Uterus (tissue), 3 donors: ENCODE measurements at regions not wholly inside any gene's neighbourhood (a gene's known extent, or its start where the extent isn't known, plus 50 kb on each side); places are given as distances from the start of the nearest gene placed in this dataset.

Source experiments
- DNase-seq, 2 donors: peaks; one replicate each; pipeline ENCODE4 v3.0.0-alpha.2; 2019 to 2020
- H3K27ac ChIP-seq, 2 donors: fragments of 200-600 bp; sonication (generic); 1 replicate in 1 of 2; 2 replicates in 1 of 2; pipeline ENCODE4 v1.5.1; 2016 to 2018
- H3K27me3 ChIP-seq, 2 donors: fragments of 200-600 bp; sonication (generic); one replicate each; pipeline ENCODE4 v1.5.1; 2018 to 2019; ENCODE audit warnings: control low read depth in 1 of 2
- H3K36me3 ChIP-seq, 2 donors: fragments of 200-600 bp; sonication (generic); one replicate each; pipeline ENCODE4 v1.5.1; 2019; ENCODE audit warnings: control low read depth in 1 of 2
- H3K4me1 ChIP-seq, 2 donors: fragments of 200-600 bp; sonication (generic); one replicate each; pipeline ENCODE4 v1.5.1; 2018 to 2019; ENCODE audit warnings: control low read depth in 1 of 2
- H3K4me3 ChIP-seq, 2 donors: fragments of 200-600 bp; sonication (generic); 1 replicate in 1 of 2; 2 replicates in 1 of 2; pipeline ENCODE4 v1.5.1; 2018 to 2019; ENCODE audit warnings: mild to moderate bottlenecking in 1 of 2
- H3K9me3 ChIP-seq, 2 donors: fragments of 200-600 bp; sonication (generic); one replicate each; pipeline ENCODE4 v1.5.1; 2019; ENCODE audit warnings: control low read depth in 1 of 2
- CTCF ChIP-seq, 4 experiments: fragments of 200-600 bp in 2 of 4; fragments of 450-650 bp in 2 of 4; sonication (generic) in 2 of 4; IDR thresholded peaks; one replicate each; pipeline ENCODE4 v1.5.1; 2016 to 2019; ENCODE audit warnings: antibody characterized with exemption in 4 of 4, mild to moderate bottlenecking in 2 of 4, moderate library complexity in 1 of 4
- POLR2A ChIP-seq, 2 donors: fragments of 450-650 bp; IDR thresholded peaks; one replicate each; pipeline ENCODE4 v1.6.1; 2016; ENCODE audit warnings: antibody characterized with exemption in 2 of 2, mild to moderate bottlenecking in 1 of 2, moderate library complexity in 1 of 2
- intact Hi-C: fragments of 100-400 bp; cut with DNase I; formaldehyde crosslinking; loops from one replicate; pipeline ENCODE4 v1.15.1; 2023; ENCODE audit warnings: low total_unique reads
- donor health status: DM: yes; HTN: yes; CAD: no.

DNA sequence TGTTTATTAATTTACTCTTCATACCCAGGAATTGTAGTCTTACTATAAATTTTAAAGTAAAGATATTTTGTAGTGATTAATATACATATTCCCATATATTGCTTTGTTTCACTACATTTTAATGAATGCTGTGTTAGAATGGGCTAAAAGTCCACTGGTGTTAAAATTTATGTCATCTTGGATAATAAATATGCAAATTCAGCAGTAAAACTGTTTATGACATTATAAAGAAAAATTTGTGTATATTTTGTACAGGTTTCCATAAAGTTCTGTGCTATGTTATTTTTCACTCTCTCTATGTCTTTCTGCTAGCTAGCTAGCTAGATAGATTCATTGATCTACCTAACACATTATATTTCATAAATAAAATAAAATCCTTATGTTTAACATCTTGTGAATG, 1071.2 kb downstream of the FAT4 start:
- H3K36me3 ChIP-seq = peaks cover 0 to 6% of the 10 kb centered on the region in 2 donors
- intact Hi-C loops = no loop called here
- no peaks in the 10 kb centered on the region for H3K9me3 ChIP-seq
- H3K4me1 ChIP-seq = no peaks in the 10 kb centered on the region
- no peak for DNase-seq
- H3K27ac ChIP-seq = no peak overlapping the region
- H3K4me3 ChIP-seq = no peak overlapping the region
- TF ChIP-seq POLR2A (IDR thresholded peaks at IDR 0.05) (no peak), CTCF (IDR thresholded peaks at IDR 0.05) (no peak)
- H3K27me3 ChIP-seq = no peaks in the 10 kb centered on the region

DNA sequence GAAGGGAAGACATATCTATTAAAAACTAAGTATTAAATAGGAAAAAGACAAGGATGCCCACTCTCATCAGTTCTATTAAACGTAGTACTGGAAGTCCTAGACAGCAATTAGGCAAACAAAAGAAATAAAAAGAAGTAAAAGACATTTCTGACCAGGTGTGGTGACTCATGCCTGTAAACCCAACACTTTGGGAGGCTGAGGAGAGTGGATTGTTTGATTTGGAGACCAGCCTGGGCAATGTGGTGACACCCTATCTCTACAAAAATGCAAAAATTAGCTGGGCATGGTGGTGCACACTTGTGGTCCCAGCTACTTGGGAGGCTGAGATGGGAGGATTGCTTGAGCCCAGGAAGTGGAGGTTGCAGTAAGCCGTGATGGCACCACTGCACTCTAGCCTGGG, 1071.8 kb downstream of the FAT4 start:
- TF ChIP-seq CTCF (IDR thresholded peaks at IDR 0.05) (no peak), POLR2A (IDR thresholded peaks at IDR 0.05) (no peak)
- Histone ChIP-seq H3K4me1 (no peaks in the 10 kb centered on the region), H3K9me3 (no peaks in the 10 kb centered on the region), H3K36me3 (peaks cover 0 to 6% of the 10 kb centered on the region in 2 donors), H3K4me3 (no peak overlapping the region), H3K27ac (no peak overlapping the region), H3K27me3 (no peaks in the 10 kb centered on the region)
- no peak for DNase-seq
- intact Hi-C loops = no loop called here

GRCh38 chr4:126395664-126396063, 1080.9 kb downstream of the FAT4 start:
- no peak overlapping the region for H3K27ac ChIP-seq
- H3K27me3 ChIP-seq = no peaks in the 10 kb centered on the region
- TF ChIP-seq POLR2A (IDR thresholded peaks at IDR 0.05) (no peak), CTCF (IDR thresholded peaks at IDR 0.05) (no peak)
- H3K9me3 ChIP-seq = no peaks in the 10 kb centered on the region
- DNase-seq = no peak
- H3K36me3 ChIP-seq = no peaks in the 10 kb centered on the region
- intact Hi-C loops = no loop called here
- no peak overlapping the region for H3K4me3 ChIP-seq
- H3K4me1 ChIP-seq = no peaks in the 10 kb centered on the region

DNA sequence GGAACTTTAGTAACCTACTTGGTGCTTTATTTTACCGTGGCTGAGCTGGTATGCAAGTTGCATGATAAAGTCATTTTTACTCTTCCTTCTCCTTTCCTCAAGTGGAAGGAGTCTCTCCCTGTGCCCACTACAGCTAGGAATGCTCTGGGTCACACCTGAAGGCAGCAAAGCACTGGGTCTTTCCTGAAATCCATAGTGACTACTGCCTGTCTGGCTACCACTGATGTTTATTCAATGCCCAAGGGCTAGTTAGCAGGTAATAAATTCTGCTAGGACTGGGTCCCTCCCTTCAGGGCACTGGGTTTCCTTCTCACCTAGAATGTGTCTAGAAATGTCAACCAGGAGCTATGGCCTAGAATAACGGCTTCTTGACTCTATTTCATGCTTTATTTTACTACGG, 1081.4 kb downstream of the FAT4 start:
- intact Hi-C loops = no loop called here
- TF ChIP-seq CTCF (IDR thresholded peaks at IDR 0.05) (no peak), POLR2A (IDR thresholded peaks at IDR 0.05) (no peak)

GRCh38 chr4:126396703-126397102, 1081.9 kb downstream of the FAT4 start:
- DNase-seq = no peak
- no peak for TF ChIP-seq POLR2A (IDR thresholded peaks at IDR 0.05)
- TF ChIP-seq CTCF (IDR thresholded peaks at IDR 0.05) = no peak
- Histone ChIP-seq H3K27ac (no peak overlapping the region), H3K4me3 (no peak overlapping the region), H3K4me1 (no peaks in the 10 kb centered on the region), H3K36me3 (no peaks in the 10 kb centered on the region), H3K27me3 (no peaks in the 10 kb centered on the region), H3K9me3 (no peaks in the 10 kb centered on the region)
- intact Hi-C loops = no loop called here

More for the DNA sequence above, 1081.4 kb downstream of the FAT4 start:
- DNase-seq = no peak
- Histone ChIP-seq H3K36me3 (no peaks in the 10 kb centered on the region), H3K4me1 (no peaks in the 10 kb centered on the region), H3K27me3 (no peaks in the 10 kb centered on the region), H3K27ac (no peak overlapping the region), H3K4me3 (no peak overlapping the region), H3K9me3 (no peaks in the 10 kb centered on the region)
